Large intestine (tissue), 3 donors: ENCODE measurements at regions not wholly inside any gene's neighbourhood (a gene's known extent, or its start where the extent isn't known, plus 50 kb on each side); places are given as distances from the start of the nearest gene placed in this dataset.

Experiments used
- DNase-seq, 2 donors: peaks; one replicate each; pipeline versions ENCODE4 v3.0.0 to v3.0.0-alpha.2; 2013
- H3K27ac ChIP-seq: one replicate; pipeline ENCODE4 v1.5.1; 2013; ENCODE audit warnings: low read length
- H3K27me3 ChIP-seq: 2 replicates; pipeline ENCODE4 v1.6.1; 2013; ENCODE audit warnings: low read length; ENCODE audit not compliant: control insufficient read depth, insufficient read depth
- H3K36me3 ChIP-seq: 2 replicates; pipeline ENCODE4 v1.6.1; 2013; ENCODE audit warnings: low read length; ENCODE audit not compliant: control insufficient read depth, insufficient read depth
- H3K4me1 ChIP-seq: one replicate; pipeline ENCODE4 v1.6.1; 2013; ENCODE audit warnings: low read length; ENCODE audit not compliant: control insufficient read depth, insufficient read depth
- H3K4me3 ChIP-seq: one replicate; pipeline ENCODE4 v1.5.1; 2013; ENCODE audit warnings: low read length
- H3K9me3 ChIP-seq: one replicate; pipeline ENCODE4 v1.6.1; 2013; ENCODE audit warnings: mild to moderate bottlenecking, low read depth, low read length, moderate library complexity; ENCODE audit not compliant: control insufficient read depth
- whole genome bisulfite sequencing: methylation state at CpG from one replicate; pipeline ENCODE4 v1.1.5; 2013; ENCODE audit warnings: low lambda C conversion rate; ENCODE audit not compliant: insufficient coverage; 5-methylcytosine and 5-hydroxymethylcytosine counted together

DNA sequence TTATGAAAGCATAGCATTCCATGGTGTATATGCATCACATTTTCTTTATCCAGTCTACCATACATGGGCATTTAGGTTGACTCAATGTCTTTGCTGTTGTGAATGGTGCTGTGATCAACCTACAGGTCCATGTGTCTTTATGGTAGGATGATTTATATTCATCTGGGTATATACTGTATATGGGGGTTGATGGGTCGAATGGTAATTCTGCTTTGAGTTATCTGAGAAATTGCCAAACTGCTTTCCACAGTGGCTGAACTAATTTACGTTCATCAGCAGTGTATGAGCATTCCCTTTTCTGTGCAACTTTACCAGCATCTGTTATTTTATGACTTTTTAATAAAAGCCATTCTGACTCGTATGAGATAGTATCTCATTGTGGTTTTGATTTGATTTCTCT, 662.4 kb upstream of the BCHE start:
- Histone ChIP-seq H3K4me3 (no peak overlapping the region), H3K9me3 (no peaks in the 10 kb centered on the region), H3K27me3 (no peaks in the 10 kb centered on the region), H3K27ac (no peak overlapping the region), H3K4me1 (no peaks in the 10 kb centered on the region), H3K36me3 (no peaks in the 10 kb centered on the region)
- WGBS = 100% methylated on average over 1 of the region's 3 CpGs
- DNase-seq = no peak

DNA sequence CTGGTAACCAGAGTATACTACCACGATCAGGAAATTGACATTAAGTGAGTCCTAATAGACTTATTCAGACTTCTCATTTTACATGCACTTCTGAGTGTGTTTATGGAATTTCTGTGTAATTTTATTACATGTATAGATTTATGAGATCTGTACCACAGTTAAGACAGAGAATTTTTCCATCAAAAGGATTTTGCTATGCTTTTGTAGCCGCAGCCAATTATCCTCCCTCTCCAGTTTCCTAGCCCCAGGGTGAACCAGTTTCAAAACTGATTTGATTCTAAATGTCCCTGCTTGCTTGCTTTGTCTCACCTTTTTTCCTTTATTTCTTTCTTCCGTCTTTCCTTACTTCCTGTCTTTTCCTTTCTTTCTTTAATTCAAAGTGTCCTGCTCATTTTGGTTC, 661.2 kb upstream of the BCHE start:
- DNase-seq = no peak
- Histone ChIP-seq H3K27ac (no peak overlapping the region), H3K4me3 (no peak overlapping the region), H3K9me3 (no peaks in the 10 kb centered on the region), H3K36me3 (no peaks in the 10 kb centered on the region), H3K27me3 (no peaks in the 10 kb centered on the region), H3K4me1 (no peaks in the 10 kb centered on the region)
- 86% methylated on average over 1 of the region's 3 CpGs for WGBS

DNA sequence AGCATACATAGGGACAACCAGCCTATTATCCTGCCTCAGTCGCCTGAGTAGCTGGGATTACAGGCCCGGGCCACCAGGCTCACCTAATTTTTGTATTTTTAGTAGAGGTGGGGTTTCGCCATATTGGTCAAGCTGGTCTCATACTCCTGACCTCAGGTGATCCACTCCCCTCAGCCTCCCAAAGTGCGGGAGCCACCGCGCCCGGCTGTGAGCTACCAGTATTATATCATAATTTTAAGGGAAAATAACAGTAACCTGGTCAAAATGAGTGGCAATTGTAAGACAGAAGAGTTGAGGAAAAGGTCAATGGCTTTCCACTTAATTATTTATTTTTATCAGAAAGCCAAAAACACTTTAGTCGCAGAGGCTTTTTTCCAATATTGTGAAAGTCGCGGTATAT, 652.6 kb upstream of the BCHE start:
- Histone ChIP-seq H3K9me3 (no peaks in the 10 kb centered on the region), H3K4me3 (no peak overlapping the region), H3K36me3 (no peaks in the 10 kb centered on the region), H3K27me3 (no peaks in the 10 kb centered on the region), H3K27ac (no peak overlapping the region), H3K4me1 (no peaks in the 10 kb centered on the region)
- DNase-seq = no peak
- 100% methylated on average over 1 of the region's 10 CpGs for WGBS

DNA sequence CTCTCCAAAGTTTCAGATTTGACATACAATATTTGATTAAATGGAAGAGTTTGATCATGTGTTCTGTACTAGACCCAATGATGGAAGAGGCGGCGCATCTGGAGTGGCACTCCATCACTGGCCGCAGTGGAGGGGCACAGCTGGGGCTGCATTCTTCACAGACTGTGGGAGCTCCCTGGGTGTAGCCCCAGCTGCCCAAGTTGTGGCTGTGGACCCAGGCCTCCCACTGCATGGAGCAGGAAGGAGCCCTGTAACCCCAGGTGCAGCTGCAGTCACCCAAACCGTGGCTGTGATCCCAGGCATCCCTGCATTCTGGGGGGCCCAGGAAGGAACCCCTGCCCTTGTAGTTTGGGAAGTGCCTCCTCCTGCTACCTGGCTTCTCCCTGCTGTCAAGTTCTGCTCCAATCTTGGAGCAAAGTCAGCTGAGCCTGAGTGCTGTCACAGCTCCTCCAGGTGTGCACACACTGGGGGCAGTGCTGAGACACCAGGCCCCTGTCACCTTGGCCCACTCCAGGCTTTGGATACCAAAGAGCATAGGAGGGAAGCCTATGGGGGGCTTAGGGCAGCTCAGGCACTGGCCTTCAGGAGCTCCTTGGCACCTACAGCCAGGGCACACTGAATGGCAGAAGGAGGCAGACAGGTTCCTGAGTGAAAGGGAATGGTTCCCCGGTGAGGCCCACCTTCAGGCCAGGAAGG, 651.9 kb upstream of the BCHE start:
- Histone ChIP-seq H3K4me1 (no peaks in the 10 kb centered on the region), H3K27me3 (no peaks in the 10 kb centered on the region), H3K4me3 (no peak overlapping the region), H3K9me3 (no peaks in the 10 kb centered on the region), H3K36me3 (no peaks in the 10 kb centered on the region), H3K27ac (no peak overlapping the region)
- no peak for DNase-seq
- 100% methylated on average over 1 of the region's 5 CpGs for WGBS

DNA sequence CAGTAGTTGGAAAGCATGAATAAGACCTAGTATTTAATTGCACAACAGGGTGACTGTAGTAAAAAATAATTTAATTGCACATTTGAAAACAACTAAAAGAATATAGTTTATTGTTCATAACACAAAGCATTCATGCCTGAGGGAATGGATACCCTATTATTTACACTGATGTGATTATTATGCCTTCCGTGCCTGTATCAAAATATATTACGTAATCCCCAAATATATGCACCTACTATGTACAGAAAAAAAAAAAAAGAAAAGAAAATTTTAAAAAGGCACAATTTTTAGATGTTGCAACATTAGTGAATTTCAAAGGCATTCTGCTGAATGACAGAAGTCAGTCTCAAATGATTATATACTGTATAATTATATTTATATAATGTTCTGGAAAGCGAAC, 647.2 kb upstream of the BCHE start:
- no peaks in the 10 kb centered on the region for H3K4me1 ChIP-seq
- no peak for DNase-seq
- WGBS = 75% methylated on average over 2 of the region's 3 CpGs

DNA sequence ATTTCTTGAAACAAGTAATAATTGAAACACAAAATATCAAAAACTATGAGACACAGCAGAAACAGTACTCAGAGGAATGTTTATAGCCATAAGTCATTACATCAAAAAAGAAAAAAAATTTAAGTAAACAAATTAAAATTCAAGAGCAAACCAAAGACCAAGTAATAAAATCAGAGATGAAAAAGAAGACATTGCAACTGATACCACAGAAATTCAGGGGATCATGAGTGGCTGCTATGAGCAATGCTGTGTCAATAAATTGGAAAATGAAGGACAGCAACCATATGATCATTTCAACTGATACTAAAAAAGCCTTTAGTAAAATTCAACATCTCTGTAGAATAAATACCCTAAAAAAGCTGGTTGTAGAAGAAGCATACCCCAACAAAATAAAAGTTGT, 644.1 kb upstream of the BCHE start:
- no peaks in the 10 kb centered on the region for H3K4me1 ChIP-seq
- no peak for DNase-seq
- H3K36me3 ChIP-seq = no peaks in the 10 kb centered on the region
- no peak overlapping the region for H3K27ac ChIP-seq
- H3K4me3 ChIP-seq = no peak overlapping the region
- no peaks in the 10 kb centered on the region for H3K27me3 ChIP-seq
- H3K9me3 ChIP-seq = no peaks in the 10 kb centered on the region

More for the DNA sequence above, 647.2 kb upstream of the BCHE start:
- H3K9me3 ChIP-seq = no peaks in the 10 kb centered on the region
- no peaks in the 10 kb centered on the region for H3K27me3 ChIP-seq
- H3K27ac ChIP-seq = no peak overlapping the region
- H3K36me3 ChIP-seq = no peaks in the 10 kb centered on the region
- no peak overlapping the region for H3K4me3 ChIP-seq

DNA sequence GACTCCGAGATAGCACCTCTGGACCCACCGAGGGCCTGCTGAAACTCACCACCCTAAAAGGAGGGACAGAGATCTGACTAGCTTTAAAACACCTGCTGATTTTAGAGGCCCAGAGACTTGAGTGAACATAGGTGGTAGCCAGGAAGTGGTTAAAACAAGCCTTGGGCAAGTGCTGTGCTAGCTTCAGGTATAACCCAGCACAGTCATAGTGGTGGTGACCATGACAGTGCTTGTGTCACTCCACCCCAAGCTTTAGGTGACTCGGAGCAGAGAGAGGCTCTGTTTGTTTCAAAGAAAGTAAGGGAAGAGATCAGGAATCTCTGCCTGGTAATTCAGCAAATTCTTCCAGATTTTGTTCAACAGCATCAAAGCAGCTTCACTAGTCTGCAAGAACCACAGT, 641.1 kb upstream of the BCHE start:
- no peaks in the 10 kb centered on the region for H3K27me3 ChIP-seq
- no peak overlapping the region for H3K4me3 ChIP-seq
- no peaks in the 10 kb centered on the region for H3K36me3 ChIP-seq
- H3K9me3 ChIP-seq = no peaks in the 10 kb centered on the region
- no CpG with 5 or more reads among the region's 3 CpGs for WGBS
- no peak for DNase-seq
- no peaks in the 10 kb centered on the region for H3K4me1 ChIP-seq
- no peak overlapping the region for H3K27ac ChIP-seq

DNA sequence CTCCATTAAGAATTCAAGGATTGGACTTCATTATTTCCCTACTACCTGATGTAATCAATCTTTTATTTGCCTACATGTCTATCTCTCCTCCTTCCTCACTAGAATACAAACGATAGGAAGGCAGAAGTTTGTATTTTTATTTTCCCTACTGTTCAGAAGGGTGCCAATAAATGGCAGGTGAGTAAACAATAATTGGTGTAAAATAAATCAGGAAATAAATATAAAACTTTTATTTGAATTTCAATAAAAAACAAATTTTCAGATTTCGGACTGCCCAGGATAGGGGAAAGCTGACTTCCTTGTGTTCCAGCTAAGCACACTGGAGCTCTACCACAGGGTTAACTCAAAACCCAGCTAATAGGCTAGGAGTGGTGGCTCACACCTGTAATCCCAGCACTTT, 636.3 kb upstream of the BCHE start:
- Histone ChIP-seq H3K4me3 (no peak overlapping the region), H3K27ac (no peak overlapping the region), H3K27me3 (no peaks in the 10 kb centered on the region), H3K4me1 (no peaks in the 10 kb centered on the region), H3K36me3 (no peaks in the 10 kb centered on the region), H3K9me3 (no peaks in the 10 kb centered on the region)
- 82% methylated on average over 1 of the region's 2 CpGs for WGBS
- DNase-seq = no peak

DNA sequence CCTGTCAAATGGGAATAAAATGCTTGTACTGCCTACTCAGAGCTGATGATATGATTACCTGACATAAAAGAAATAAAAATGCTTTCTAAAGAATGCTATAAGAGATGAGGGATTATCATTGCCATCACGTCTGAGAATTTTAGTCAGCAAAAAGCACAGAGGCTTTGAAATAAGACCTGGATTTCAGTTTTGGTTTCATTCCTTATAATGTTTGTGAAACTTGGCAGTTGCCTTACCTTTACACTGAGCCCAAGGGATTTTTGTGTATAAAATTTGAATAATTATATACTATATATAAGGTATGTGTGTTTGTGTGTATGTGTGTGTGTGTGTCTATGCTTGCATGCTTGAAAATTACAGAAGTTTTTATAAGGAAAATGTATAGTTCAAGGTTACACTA, 634.8 kb upstream of the BCHE start:
- Histone ChIP-seq H3K27ac (no peak overlapping the region), H3K4me3 (no peak overlapping the region), H3K9me3 (no peaks in the 10 kb centered on the region), H3K4me1 (no peaks in the 10 kb centered on the region), H3K36me3 (no peaks in the 10 kb centered on the region), H3K27me3 (no peaks in the 10 kb centered on the region)
- DNase-seq = no peak
- WGBS = no CpG with 5 or more reads among the region's 1 CpG

DNA sequence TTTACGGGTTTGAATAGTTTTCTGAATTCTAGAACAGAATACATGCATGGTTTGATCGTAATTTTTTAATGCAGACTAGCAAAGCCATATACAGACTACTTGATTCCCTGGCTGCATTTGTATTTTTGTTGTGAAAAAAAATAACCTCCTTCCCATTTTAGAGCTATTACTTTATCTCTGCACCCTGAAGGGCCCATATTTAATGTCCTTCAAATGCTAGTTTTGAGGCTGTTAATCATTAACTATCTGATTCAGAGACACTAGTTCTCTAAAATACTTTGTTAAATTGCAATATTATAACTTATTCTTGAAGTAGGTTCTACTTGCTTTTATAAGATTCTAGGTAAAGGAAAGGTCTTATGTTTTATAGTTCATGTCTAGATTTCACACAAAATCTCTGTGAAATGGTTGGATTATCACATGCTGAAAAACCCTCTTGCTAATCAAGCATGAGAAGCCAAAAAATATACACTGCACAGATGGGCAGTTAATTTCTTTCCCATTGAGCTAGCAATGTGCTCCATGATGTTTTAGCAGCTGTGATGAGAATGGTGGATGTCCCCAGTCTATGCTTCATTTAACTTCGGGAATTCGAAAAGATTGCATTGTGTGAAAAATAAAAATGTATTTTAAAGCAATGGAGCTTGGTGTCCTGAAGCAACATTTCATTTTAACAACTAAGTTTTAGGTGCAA, 634.0 kb upstream of the BCHE start:
- Histone ChIP-seq H3K27me3 (no peaks in the 10 kb centered on the region), H3K4me1 (no peaks in the 10 kb centered on the region), H3K36me3 (no peaks in the 10 kb centered on the region), H3K27ac (no peak overlapping the region), H3K4me3 (no peak overlapping the region), H3K9me3 (no peaks in the 10 kb centered on the region)
- 80% methylated on average over 1 of the region's 4 CpGs for WGBS
- no peak for DNase-seq

DNA sequence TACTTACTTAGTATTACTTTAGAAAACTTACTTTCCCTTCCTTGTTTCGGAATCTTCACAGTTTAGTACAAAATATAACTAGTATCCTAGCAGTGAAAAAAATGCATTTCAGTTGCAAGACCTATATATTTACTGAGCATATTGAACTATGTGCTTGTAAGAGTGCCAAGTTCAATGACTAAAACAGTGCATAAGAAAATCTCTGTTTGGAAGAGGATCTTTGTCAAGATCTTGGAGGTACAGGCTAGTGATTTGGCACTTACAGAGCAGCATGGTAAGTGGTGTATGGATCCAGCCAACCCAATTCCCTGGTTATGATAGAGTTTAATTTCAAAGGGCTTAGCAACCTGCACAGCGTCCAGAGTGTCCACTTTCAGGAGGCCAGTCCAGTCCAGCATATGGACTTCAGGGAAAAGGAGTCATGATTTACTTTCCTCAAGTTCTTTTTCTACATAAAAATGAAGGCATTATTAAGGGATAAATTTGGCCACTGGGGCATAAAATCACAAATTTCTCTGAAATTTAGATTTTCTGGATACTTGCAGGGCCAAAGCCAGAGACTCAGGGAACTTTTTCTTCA, 625.8 kb upstream of the BCHE start:
- no peak for DNase-seq
- H3K27ac ChIP-seq = no peak overlapping the region
- H3K4me3 ChIP-seq = no peak overlapping the region
- no peaks in the 10 kb centered on the region for H3K27me3 ChIP-seq
- no peaks in the 10 kb centered on the region for H3K9me3 ChIP-seq
- no peaks in the 10 kb centered on the region for H3K36me3 ChIP-seq
- H3K4me1 ChIP-seq = peaks cover 4% of the 10 kb centered on the region
- 100% methylated on average over 1 of the region's 2 CpGs for WGBS
